Adipose tissue (tissue), 3 donors: ENCODE measurements at regions not wholly inside any gene's neighbourhood (a gene's known extent, or its start where the extent isn't known, plus 50 kb on each side); places are given as distances from the start of the nearest gene placed in this dataset.
"Not testable (repeated sequence)": the region's sequence is repeated elsewhere in the genome, so short reads cannot be mapped to it uniquely, and the experiment has no call there.

Experiments used
- H3K27ac ChIP-seq: one replicate; pipeline ENCODE4 v1.5.1; 2013; ENCODE audit warnings: low read depth, low read length
- WGBS, 3 donors: extraction: QIAGEN DNeasy Blood & Tissue Kit; methylation state at CpG; one replicate each; pipeline ENCODE4 v1.1.7; 2013; 5-methylcytosine and 5-hydroxymethylcytosine counted together
- donor health status: healthy with polysubstance abuse.
- donor health status: Bipolar disorder and iron deficiency.
- donor health status: healthy.

- H3K27ac ChIP-seq, result no peak overlapping the region
Measured at GRCh38 chrX:45824471-45824870, 623.8 kb upstream of the DIPK2B start.

GRCh38 chrX:45823536-45823935, 622.9 kb upstream of the DIPK2B start:
- 91 to 95% (median 93%) methylated on average over 1 of the region's 1 CpG for WGBS, 3 donors
- no peak overlapping the region for H3K27ac ChIP-seq

More at GRCh38 chrX:45824471-45824870, 623.8 kb upstream of the DIPK2B start:
- 55 to 78% (median 66%) methylated on average over 6 of the region's 6 CpGs for WGBS, 3 donors

DNA sequence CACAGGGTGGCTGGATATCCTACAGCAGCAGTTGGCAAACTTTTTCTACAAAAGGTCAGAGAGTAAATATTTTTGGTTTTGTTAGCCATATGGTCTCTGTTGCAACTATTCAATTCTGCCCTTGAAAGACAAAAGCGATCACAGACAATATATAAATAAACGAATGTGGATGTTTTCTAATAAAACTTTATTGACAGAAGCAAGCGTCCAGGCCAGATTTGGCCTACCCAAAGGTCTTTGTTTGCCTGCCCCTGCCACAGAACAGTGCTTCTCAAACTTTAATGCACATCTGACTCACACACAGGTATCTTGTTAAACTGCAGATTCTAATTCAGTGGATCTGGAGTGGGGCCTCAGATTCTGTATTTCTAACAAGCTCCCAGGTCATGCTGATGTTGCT, 621.4 kb upstream of the DIPK2B start:
- H3K27ac ChIP-seq, result no peak overlapping the region
- WGBS, 3 donors, result 83 to 97% (median 89%) methylated on average over 3 of the region's 3 CpGs

GRCh38 chrX:45818913-45819312, 618.2 kb upstream of the DIPK2B start:
- WGBS, 3 donors, result 80 to 94% (median 85%) methylated on average over 2 of the region's 2 CpGs
- H3K27ac ChIP-seq, result no peak overlapping the region

DNA sequence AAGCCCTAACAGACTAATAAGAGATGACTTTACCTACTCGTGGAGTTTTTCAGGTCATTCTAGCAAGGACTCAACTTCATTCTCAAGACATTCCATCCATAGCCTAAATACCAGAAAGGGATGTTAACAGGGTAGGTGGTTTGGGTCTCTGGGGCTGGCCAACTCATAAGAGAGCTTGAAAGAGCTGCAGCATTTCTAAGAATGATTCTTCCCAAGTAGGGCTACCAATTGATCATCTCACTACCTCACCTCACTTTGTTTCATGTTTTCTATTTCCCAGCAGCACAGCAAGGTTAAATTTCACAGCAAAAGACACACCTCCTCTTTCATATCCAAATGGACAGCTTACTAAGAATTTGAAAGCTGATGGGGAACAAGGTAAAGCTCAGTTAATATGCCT, 614.8 kb upstream of the DIPK2B start:
- no peak overlapping the region for H3K27ac ChIP-seq
- WGBS, 3 donors, result 67 to 83% (median 73%) methylated on average over 1 of the region's 1 CpG

DNA sequence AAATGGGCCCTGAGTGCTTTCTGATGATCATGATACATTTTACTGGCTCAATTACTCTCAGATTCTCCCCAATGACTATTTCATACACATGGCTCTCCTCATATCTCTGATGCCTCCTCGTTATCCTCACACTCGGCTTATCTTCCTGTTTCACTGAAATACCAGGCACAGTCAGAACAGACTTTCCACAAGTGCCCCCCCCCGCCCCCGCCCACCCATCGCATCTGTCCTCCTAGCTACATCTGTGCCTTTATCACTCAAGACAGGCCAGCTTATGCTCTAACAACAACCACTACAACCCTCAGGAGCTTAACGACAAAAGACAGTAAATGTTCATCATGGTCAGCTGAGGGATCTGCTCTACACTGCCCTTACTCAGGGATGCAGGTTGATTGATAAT, 610.6 kb upstream of the DIPK2B start:
- no peak overlapping the region for H3K27ac ChIP-seq
- WGBS, 3 donors, result 75 to 83% (median 78%) methylated on average over 6 of the region's 6 CpGs

- 33 to 55% (median 39%) methylated on average over 12 of the region's 12 CpGs for WGBS, 3 donors
- H3K27ac ChIP-seq, result no peak overlapping the region
Measured at GRCh38 chrX:45807572-45808425, 607.1 kb upstream of the DIPK2B start.

DNA sequence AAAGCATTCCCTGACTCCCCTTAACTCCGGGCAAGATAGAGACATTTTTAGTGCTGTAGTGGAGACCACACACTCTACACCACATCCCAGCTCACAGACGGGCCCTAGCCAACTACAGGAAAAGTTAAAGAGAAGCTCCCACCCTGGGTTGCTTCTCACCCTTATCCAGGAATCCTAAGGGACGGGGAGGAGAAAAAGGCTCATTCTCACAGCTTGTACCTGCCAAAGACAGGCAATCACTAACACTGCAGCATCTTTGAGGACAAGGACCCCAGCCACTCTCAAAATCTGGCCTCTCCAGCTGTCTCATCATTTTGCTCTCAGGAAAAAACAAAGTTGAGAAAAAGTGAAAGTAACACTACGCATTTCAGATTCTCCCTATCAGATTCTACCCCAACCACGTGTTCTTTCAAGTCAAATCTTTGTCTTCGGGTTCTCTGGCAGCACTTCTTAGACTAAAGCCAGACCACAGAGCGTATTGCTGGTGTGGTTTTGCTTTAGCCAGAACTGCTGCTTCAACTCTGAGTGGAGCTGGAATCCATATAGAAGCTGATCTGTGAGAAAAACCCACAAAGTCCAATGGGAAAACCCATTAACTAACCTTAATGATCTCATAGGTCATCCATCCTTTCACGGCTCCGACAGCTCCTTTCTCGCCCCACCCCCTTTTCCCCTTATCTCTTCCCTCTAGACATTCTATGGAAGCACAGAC, 605.9 kb upstream of the DIPK2B start:
- WGBS, 3 donors, result 9 to 57% (median 43%) methylated on average over 10 of the region's 10 CpGs
- H3K27ac ChIP-seq, result no peak overlapping the region

DNA sequence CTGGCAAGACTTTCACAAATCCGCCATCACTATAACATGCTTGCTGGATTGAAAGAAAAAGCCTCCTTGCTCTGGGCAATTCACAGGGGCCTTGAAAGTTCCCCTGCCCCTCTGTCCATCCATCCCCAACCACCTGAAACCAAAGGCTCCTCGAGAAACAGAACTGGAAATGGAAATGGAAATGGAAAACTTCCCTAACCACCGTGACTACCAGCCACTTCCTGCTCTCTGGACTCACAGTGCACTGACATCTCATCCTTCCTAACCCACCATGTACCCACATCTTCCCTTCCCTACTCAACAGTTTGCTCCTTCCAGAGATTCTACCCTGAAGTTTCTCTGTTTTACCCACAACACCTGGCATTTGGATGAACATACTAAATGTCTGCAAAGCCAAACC, 603.6 kb upstream of the DIPK2B start:
- no peak overlapping the region for H3K27ac ChIP-seq
- 63 to 97% (median 68%) methylated on average over 3 of the region's 3 CpGs for WGBS, 3 donors

GRCh38 chrX:45803383-45803921, 602.8 kb upstream of the DIPK2B start:
- 40 to 68% (median 48%) methylated on average over 4 of the region's 4 CpGs for WGBS, 3 donors
- no peak overlapping the region for H3K27ac ChIP-seq

GRCh38 chrX:45801554-45801953, 600.9 kb upstream of the DIPK2B start:
- 26 to 49% (median 35%) methylated on average over 6 of the region's 6 CpGs for WGBS, 3 donors
- no peak overlapping the region for H3K27ac ChIP-seq

GRCh38 chrX:45800746-45801453, 600.2 kb upstream of the DIPK2B start:
- WGBS, 3 donors, result 67 to 83% (median 67%) methylated on average over 8 to 12 of the region's 16 CpGs
- not testable (repeated sequence) for H3K27ac ChIP-seq

- no peak overlapping the region for H3K27ac ChIP-seq
- 73 to 90% (median 82%) methylated on average over 6 of the region's 6 CpGs for WGBS, 3 donors
Measured at GRCh38 chrX:45799576-45799975, 598.9 kb upstream of the DIPK2B start.

DNA sequence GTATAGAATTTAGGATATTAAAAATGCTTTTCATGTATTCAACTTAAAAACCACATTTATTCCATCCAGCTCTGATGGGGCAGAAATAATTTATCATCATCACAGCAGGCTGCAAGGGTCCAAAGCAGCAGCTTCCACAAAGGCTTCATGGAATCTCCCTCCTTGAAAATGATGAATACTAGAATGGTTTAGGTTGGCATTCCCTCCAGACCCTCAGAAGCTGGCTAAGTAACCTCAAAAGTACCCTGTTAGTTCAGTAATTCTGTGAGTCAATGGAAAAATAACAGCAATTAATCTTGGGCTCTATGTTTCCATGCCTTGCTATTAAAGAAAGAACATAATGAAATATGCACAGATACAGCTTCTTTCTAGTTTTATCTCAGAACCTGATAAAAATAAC, 594.9 kb upstream of the DIPK2B start:
- H3K27ac ChIP-seq, result no peak overlapping the region

- H3K27ac ChIP-seq, result no peak overlapping the region
- 82 to 100% (median 87%) methylated on average over 1 of the region's 1 CpG for WGBS, 3 donors
Measured at GRCh38 chrX:45794995-45795337, 594.3 kb upstream of the DIPK2B start.

GRCh38 chrX:45794323-45794994, 593.8 kb upstream of the DIPK2B start:
- H3K27ac ChIP-seq, result no peak overlapping the region
- WGBS, 3 donors, result 70 to 97% (median 77%) methylated on average over 2 of the region's 2 CpGs

GRCh38 chrX:45788941-45789348, 588.3 kb upstream of the DIPK2B start:
- 14 to 44% (median 33%) methylated on average over 8 of the region's 8 CpGs for WGBS, 3 donors
- no peak overlapping the region for H3K27ac ChIP-seq

GRCh38 chrX:45788315-45788714, 587.6 kb upstream of the DIPK2B start:
- no peak overlapping the region for H3K27ac ChIP-seq
- WGBS, 3 donors, result 22 to 48% (median 41%) methylated on average over 5 of the region's 5 CpGs
